ENCODE measurements at regions not wholly inside any gene's neighbourhood (a gene's known extent, or its start where the extent isn't known, plus 50 kb on each side); places are given as distances from the start of the nearest gene placed in this dataset.

DNA sequence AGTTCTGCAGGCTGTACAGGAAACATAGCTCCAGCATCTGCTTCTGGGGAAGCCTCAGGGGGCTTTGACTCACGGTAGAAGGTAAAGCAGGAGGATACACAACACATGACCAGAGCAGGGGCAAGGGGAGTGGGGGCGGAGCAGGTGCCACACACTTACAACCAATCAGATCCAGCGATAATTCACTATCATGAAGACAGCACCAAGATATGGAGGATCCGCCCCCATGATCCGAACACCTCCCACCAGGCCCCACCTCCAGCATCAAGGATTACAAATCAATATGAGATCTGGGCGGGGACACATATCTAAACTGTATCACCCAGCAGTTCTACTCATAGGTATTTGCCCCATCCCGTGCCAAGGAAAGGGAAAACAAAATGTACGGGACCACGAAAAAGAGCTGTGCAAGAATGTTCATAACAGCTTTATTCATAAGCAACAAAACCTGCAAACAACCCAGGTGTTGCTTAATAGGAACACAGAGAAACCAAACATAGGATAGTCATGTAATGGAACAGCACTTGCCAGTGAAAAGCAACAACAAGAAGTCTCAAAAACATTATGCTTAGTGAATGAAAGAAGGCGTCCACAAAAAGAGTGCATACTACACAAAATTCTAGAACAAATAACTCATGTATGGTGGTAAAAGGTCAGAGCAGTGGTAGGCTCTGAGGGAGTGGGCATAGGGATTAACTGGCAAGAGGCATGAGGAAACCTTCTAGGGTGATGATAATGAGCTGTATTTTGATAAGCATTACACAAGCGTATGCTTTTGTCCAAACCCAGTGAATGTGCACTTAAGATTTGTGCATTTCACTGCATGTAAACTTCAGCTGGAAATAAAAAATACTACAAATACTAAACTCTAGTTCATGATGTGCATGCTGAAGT lies 130.9 kb upstream of the FAM9B start:
- Histone ChIP-seq H3K36me3 (ENCODE audit: control insufficient read depth, insufficient read depth, low read length) (no peaks in the 10 kb centered on the region), H3K9ac (ENCODE audit: low read depth, low read length) (no peak overlapping the region), H3K9me3 (ENCODE audit: control insufficient read depth, insufficient read depth, low read length) (peaks cover 11% of the 10 kb centered on the region; the same call in 1 of the 2 replicates), H3K27me3 (ENCODE audit: control insufficient read depth, insufficient read depth, low read length) (no peaks in the 10 kb centered on the region), H3K27ac (ENCODE audit: low read depth, low read length) (no peak overlapping the region), H3K4me1 (ENCODE audit: control insufficient read depth, insufficient read depth, low read length) (0 out of 2 replicates have a peak, but pooled peaks cover 7% of the 10 kb centered on the region), H3K4me3 (ENCODE audit: low read depth, low read length) (no peak overlapping the region)

DNA sequence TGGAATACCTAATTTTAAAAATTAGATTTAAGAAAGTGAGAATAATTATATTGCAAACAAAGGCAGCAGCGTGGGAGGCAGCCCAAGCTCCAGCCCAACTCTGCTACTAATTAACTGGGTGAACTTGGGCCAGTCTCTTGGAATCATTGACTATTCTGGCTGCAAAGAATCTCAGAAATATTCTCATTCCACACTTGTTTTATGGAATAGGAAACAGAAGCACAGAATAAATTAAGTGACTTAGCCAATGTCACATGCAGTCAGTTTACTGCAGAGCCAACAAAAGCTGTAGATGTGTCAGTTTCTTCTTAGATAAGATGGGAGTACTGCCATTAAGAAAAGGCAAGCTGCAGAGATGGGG lies 132.6 kb upstream of the FAM9B start:
- Histone ChIP-seq H3K9ac (ENCODE audit: low read depth, low read length) (no peak overlapping the region), H3K36me3 (ENCODE audit: control insufficient read depth, insufficient read depth, low read length) (no peaks in the 10 kb centered on the region), H3K27ac (ENCODE audit: low read depth, low read length) (no peak overlapping the region), H3K27me3 (ENCODE audit: control insufficient read depth, insufficient read depth, low read length) (no peaks in the 10 kb centered on the region), H3K4me3 (ENCODE audit: low read depth, low read length) (no peak overlapping the region), H3K4me1 (ENCODE audit: control insufficient read depth, insufficient read depth, low read length) (0 out of 2 replicates have a peak, but pooled peaks cover 7% of the 10 kb centered on the region), H3K9me3 (ENCODE audit: control insufficient read depth, insufficient read depth, low read length) (peaks cover 11% of the 10 kb centered on the region; the same call in 1 of the 2 replicates)

DNA sequence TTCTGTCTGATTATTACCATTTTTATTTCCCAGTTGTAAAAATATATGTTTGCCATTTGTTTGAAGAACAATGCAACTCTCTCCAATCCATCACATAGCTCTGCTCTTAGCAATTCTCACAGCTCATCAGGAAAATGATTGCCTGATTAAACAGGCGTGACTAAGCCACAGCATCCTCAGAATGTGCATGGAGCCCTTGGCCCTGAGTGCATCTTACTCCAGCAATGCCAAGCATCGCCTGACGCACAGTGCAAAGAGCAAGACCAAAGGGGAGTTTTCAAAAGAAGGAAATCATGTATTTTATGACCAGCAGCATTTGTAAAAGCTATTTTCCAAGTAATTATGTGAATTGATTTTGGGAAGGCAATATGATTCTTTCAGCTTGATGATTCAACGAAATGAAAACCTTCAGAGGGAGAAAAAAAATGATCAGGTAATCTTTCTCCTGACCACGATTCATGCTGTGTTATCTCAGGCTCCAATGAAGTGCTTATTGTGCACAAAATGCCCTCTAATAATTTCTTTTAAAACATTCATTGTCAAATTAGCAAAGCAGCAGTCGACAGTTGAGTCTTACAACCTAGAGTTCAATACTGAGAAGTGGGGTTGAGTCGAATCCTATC lies 138.0 kb upstream of the FAM9B start:
- Histone ChIP-seq H3K36me3 (ENCODE audit: control insufficient read depth, insufficient read depth, low read length) (no peaks in the 10 kb centered on the region), H3K9me3 (ENCODE audit: control insufficient read depth, insufficient read depth, low read length) (peaks cover 8% of the 10 kb centered on the region; the same call in 1 of the 2 replicates), H3K4me1 (ENCODE audit: control insufficient read depth, insufficient read depth, low read length) (no peaks in the 10 kb centered on the region), H3K27me3 (ENCODE audit: control insufficient read depth, insufficient read depth, low read length) (no peaks in the 10 kb centered on the region), H3K4me3 (ENCODE audit: low read depth, low read length) (no peak overlapping the region), H3K9ac (ENCODE audit: low read depth, low read length) (no peak overlapping the region), H3K27ac (ENCODE audit: low read depth, low read length) (no peak overlapping the region)

DNA sequence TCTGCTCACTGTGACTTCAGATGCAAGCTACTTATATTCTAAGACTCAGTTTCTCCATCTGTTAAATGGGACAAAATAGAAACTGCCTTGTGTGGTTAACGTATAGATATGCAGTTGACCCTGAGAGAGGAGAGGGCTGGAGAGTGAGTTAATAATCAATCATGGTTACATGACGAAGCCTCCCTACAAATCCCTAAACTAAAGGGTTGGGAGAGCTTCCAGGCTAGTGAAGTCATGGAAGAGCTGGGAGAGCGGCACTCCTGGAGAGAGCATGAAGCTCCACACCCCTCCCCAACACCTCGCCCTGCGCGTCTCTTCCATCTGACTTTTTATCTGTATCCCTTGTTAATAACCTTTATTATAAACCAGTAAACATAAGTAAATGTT lies 138.5 kb upstream of the FAM9B start:
- Histone ChIP-seq H3K27ac (ENCODE audit: low read depth, low read length) (no peak overlapping the region), H3K27me3 (ENCODE audit: control insufficient read depth, insufficient read depth, low read length) (no peaks in the 10 kb centered on the region), H3K9me3 (ENCODE audit: control insufficient read depth, insufficient read depth, low read length) (peaks cover 3% of the 10 kb centered on the region; the same call in 1 of the 2 replicates), H3K4me1 (ENCODE audit: control insufficient read depth, insufficient read depth, low read length) (no peaks in the 10 kb centered on the region), H3K9ac (ENCODE audit: low read depth, low read length) (no peak overlapping the region), H3K36me3 (ENCODE audit: control insufficient read depth, insufficient read depth, low read length) (no peaks in the 10 kb centered on the region), H3K4me3 (ENCODE audit: low read depth, low read length) (no peak overlapping the region)

DNA sequence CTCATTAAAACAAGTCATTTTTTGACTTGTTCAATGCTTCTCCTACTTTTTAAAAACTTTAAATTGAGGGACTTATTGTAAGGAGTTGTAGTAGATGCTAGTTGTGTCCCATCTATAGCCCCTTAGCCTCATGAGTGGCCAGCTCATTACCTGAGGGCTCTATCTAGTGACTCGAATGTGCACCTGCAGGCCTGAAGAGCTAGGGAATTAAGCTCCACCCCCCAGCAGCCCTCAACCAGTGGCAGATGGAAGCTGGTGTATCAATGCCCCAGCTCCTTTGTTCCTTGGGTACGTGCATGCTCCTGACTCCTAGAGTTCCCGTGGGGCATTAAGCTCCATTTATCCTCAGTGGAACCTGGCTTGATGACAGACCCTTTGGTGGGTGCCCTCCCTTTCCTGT lies 146.7 kb upstream of the FAM9B start:
- no peaks in the 10 kb centered on the region for H3K4me1 ChIP-seq (ENCODE audit: control insufficient read depth, insufficient read depth, low read length)
- no peak overlapping the region for H3K9ac ChIP-seq (ENCODE audit: low read depth, low read length)
- H3K9me3 ChIP-seq (ENCODE audit: control insufficient read depth, insufficient read depth, low read length): no peaks in the 10 kb centered on the region
- no peaks in the 10 kb centered on the region for H3K27me3 ChIP-seq (ENCODE audit: control insufficient read depth, insufficient read depth, low read length)
- no peak overlapping the region for H3K27ac ChIP-seq (ENCODE audit: low read depth, low read length)
- no peak overlapping the region for H3K4me3 ChIP-seq (ENCODE audit: low read depth, low read length)
- no peaks in the 10 kb centered on the region for H3K36me3 ChIP-seq (ENCODE audit: control insufficient read depth, insufficient read depth, low read length)

- no peaks in the 10 kb centered on the region for H3K4me1 ChIP-seq (ENCODE audit: control insufficient read depth, insufficient read depth, low read length)
- no peaks in the 10 kb centered on the region for H3K36me3 ChIP-seq (ENCODE audit: control insufficient read depth, insufficient read depth, low read length)
- H3K27me3 ChIP-seq (ENCODE audit: control insufficient read depth, insufficient read depth, low read length): no peaks in the 10 kb centered on the region
- H3K27ac ChIP-seq (ENCODE audit: low read depth, low read length): no peak overlapping the region
- no peak overlapping the region for H3K9ac ChIP-seq (ENCODE audit: low read depth, low read length)
- no peak overlapping the region for H3K4me3 ChIP-seq (ENCODE audit: low read depth, low read length)
- no peaks in the 10 kb centered on the region for H3K9me3 ChIP-seq (ENCODE audit: control insufficient read depth, insufficient read depth, low read length)
Measured at GRCh38 chrX:9182041-9182440, 148.1 kb upstream of the FAM9B start.

- Histone ChIP-seq H3K9ac (ENCODE audit: low read depth, low read length) (no peak overlapping the region), H3K27ac (ENCODE audit: low read depth, low read length) (no peak overlapping the region), H3K4me3 (ENCODE audit: low read depth, low read length) (no peak overlapping the region), H3K9me3 (ENCODE audit: control insufficient read depth, insufficient read depth, low read length) (no peaks in the 10 kb centered on the region), H3K4me1 (ENCODE audit: control insufficient read depth, insufficient read depth, low read length) (no peaks in the 10 kb centered on the region), H3K27me3 (ENCODE audit: control insufficient read depth, insufficient read depth, low read length) (no peaks in the 10 kb centered on the region; the same call in 1 of the 2 replicates), H3K36me3 (ENCODE audit: control insufficient read depth, insufficient read depth, low read length) (no peaks in the 10 kb centered on the region)
Measured at GRCh38 chrX:9183481-9183880, 149.6 kb upstream of the FAM9B start.

- no peak overlapping the region for H3K4me3 ChIP-seq (ENCODE audit: low read depth, low read length)
- peaks cover 4% of the 10 kb centered on the region for H3K4me1 ChIP-seq (ENCODE audit: control insufficient read depth, insufficient read depth, low read length)
- H3K27ac ChIP-seq (ENCODE audit: low read depth, low read length): no peak overlapping the region
- no peaks in the 10 kb centered on the region for H3K9me3 ChIP-seq (ENCODE audit: control insufficient read depth, insufficient read depth, low read length)
- H3K9ac ChIP-seq (ENCODE audit: low read depth, low read length): no peak overlapping the region
- H3K27me3 ChIP-seq (ENCODE audit: control insufficient read depth, insufficient read depth, low read length): no peaks in the 10 kb centered on the region; the same call in 1 of the 2 replicates
- H3K36me3 ChIP-seq (ENCODE audit: control insufficient read depth, insufficient read depth, low read length): no peaks in the 10 kb centered on the region
Measured at GRCh38 chrX:9184211-9184610, 150.3 kb upstream of the FAM9B start.

DNA sequence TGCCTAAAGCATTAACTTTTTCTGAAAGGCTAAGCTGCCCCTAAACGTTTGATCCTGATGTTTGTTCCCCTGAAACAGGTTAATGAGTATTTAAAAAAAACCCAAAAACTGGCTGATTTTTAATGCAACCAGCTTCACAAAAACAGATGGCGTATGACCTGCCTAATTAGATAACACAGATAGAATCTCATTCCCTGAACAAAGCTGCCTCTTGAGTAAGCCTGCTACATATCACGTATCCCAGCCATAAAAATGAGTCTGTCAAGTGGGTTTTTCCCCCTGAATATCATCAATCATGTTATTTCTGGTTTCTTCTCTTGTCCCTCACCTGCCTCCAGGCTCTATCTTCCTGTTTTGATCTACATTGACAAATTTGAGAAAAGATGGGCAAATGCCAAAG lies 154.2 kb upstream of the FAM9B start:
- H3K9ac ChIP-seq (ENCODE audit: low read depth, low read length): no peak overlapping the region
- no peaks in the 10 kb centered on the region for H3K9me3 ChIP-seq (ENCODE audit: control insufficient read depth, insufficient read depth, low read length)
- no peak overlapping the region for H3K27ac ChIP-seq (ENCODE audit: low read depth, low read length)
- H3K27me3 ChIP-seq (ENCODE audit: control insufficient read depth, insufficient read depth, low read length): no peaks in the 10 kb centered on the region; the same call in 1 of the 2 replicates
- peaks cover 16% of the 10 kb centered on the region for H3K4me1 ChIP-seq (ENCODE audit: control insufficient read depth, insufficient read depth, low read length)
- no peak overlapping the region for H3K4me3 ChIP-seq (ENCODE audit: low read depth, low read length)
- no peaks in the 10 kb centered on the region for H3K36me3 ChIP-seq (ENCODE audit: control insufficient read depth, insufficient read depth, low read length)

GRCh38 chrX:9189286-9189685 lies 155.4 kb upstream of the FAM9B start:
- H3K36me3 ChIP-seq (ENCODE audit: control insufficient read depth, insufficient read depth, low read length): no peaks in the 10 kb centered on the region
- no peaks in the 10 kb centered on the region; the same call in 1 of the 2 replicates for H3K27me3 ChIP-seq (ENCODE audit: control insufficient read depth, insufficient read depth, low read length)
- no peak overlapping the region for H3K27ac ChIP-seq (ENCODE audit: low read depth, low read length)
- H3K4me1 ChIP-seq (ENCODE audit: control insufficient read depth, insufficient read depth, low read length): peaks cover 16% of the 10 kb centered on the region
- H3K9ac ChIP-seq (ENCODE audit: low read depth, low read length): no peak overlapping the region
- H3K4me3 ChIP-seq (ENCODE audit: low read depth, low read length): no peak overlapping the region
- no peaks in the 10 kb centered on the region for H3K9me3 ChIP-seq (ENCODE audit: control insufficient read depth, insufficient read depth, low read length)

- peaks cover 16% of the 10 kb centered on the region for H3K4me1 ChIP-seq (ENCODE audit: control insufficient read depth, insufficient read depth, low read length)
- H3K4me3 ChIP-seq (ENCODE audit: low read depth, low read length): no peak overlapping the region
- H3K27me3 ChIP-seq (ENCODE audit: control insufficient read depth, insufficient read depth, low read length): no peaks in the 10 kb centered on the region; the same call in 1 of the 2 replicates
- no peak overlapping the region for H3K9ac ChIP-seq (ENCODE audit: low read depth, low read length)
- H3K9me3 ChIP-seq (ENCODE audit: control insufficient read depth, insufficient read depth, low read length): no peaks in the 10 kb centered on the region
- no peak overlapping the region for H3K27ac ChIP-seq (ENCODE audit: low read depth, low read length)
- no peaks in the 10 kb centered on the region for H3K36me3 ChIP-seq (ENCODE audit: control insufficient read depth, insufficient read depth, low read length)
Measured at GRCh38 chrX:9191392-9191791, 157.5 kb upstream of the FAM9B start.
